ENCODE measurements at regions not wholly inside any gene's neighbourhood (a gene's known extent, or its start where the extent isn't known, plus 50 kb on each side); places are given as distances from the start of the nearest gene placed in this dataset.

DNA sequence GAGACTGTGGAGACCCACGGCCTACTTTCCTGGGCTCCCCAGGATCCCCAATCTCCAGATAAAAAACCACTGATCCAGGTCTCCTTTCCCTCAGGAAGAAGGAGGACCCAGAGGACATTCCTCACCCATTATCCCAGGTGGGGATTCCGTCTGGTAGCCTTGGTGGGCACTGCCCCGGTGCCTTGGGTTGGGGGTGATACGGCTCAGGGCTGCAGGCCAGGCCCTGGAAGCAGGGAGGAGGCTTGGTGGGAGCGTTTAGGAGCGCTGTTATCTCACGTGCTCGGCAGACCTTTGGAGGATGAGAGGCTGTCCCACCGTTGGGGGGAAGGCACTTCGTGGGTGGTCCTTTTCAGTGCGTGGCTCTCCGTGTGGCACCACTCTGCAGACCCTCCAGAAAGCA is 926.3 kb downstream of the BRD1 start:
- Histone ChIP-seq H3F3A (ENCODE audit: insufficient read depth, low read length) (no peaks in the 10 kb centered on the region), H3K27ac (ENCODE audit: low read length) (no peak overlapping the region), H3K79me2 (ENCODE audit: low read length) (no peaks in the 10 kb centered on the region), H3K27me3 (replicated peaks; ENCODE audit: insufficient read depth, low read length) (peaks cover 98% of the 10 kb centered on the region), H2AFZ (ENCODE audit: low read length) (no peak overlapping the region), H3K9ac (ENCODE audit: low read length) (no peak overlapping the region), H3K9me2 (replicated peaks; ENCODE audit: insufficient read depth, low read length) (no peaks in the 10 kb centered on the region), H3K9me3 (replicated peaks; ENCODE audit: insufficient read depth, low read length) (no peaks in the 10 kb centered on the region), H3K36me3 (replicated peaks; ENCODE audit: insufficient read depth, low read length) (no peaks in the 10 kb centered on the region), H3K4me3 (ENCODE audit: low read length) (no peak overlapping the region), H3K4me1 (ENCODE audit: low read length) (no peaks in the 10 kb centered on the region), H3K4me2 (ENCODE audit: low read depth, low read length) (no peak overlapping the region), H4K20me1 (ENCODE audit: insufficient read depth, low read length) (no peaks in the 10 kb centered on the region)
- TF ChIP-seq EZH2 (optimal IDR thresholded peaks at IDR 0.05; ENCODE audit: low read depth, low read length) (no peak), EZH2phosphoT487 (IDR thresholded peaks at IDR 0.05; ENCODE audit: low read length) (no peak)
- TF ChIP-seq, protein P1, sequence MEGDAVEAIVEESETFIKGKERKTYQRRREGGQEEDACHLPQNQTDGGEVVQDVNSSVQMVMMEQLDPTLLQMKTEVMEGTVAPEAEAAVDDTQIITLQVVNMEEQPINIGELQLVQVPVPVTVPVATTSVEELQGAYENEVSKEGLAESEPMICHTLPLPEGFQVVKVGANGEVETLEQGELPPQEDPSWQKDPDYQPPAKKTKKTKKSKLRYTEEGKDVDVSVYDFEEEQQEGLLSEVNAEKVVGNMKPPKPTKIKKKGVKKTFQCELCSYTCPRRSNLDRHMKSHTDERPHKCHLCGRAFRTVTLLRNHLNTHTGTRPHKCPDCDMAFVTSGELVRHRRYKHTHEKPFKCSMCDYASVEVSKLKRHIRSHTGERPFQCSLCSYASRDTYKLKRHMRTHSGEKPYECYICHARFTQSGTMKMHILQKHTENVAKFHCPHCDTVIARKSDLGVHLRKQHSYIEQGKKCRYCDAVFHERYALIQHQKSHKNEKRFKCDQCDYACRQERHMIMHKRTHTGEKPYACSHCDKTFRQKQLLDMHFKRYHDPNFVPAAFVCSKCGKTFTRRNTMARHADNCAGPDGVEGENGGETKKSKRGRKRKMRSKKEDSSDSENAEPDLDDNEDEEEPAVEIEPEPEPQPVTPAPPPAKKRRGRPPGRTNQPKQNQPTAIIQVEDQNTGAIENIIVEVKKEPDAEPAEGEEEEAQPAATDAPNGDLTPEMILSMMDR (IDR thresholded peaks at IDR 0.05; ENCODE audit: low read length): no peak
- no peak for DNase-seq

DNA sequence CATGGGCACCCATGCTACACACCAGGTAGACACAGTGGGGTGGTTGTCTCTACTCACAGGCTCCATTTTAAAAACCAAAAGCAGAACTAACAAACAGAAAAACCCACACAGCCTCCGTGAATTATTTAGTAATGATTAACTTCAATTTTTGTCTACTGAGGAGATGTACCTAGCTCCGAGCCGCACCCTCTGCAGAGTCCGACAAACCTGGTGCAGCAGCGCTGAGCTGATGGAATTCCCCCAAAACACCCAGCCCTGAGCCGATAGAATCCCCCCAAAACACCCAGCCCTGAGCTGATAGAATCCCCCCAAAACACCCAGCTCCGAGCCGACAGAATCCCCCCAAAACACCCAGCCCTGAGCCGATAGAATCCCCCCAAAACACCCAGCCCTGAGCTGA is 927.0 kb downstream of the BRD1 start:
- no peak overlapping the region for H3K9ac ChIP-seq (ENCODE audit: low read length)
- peaks cover 96% of the 10 kb centered on the region for H3K27me3 ChIP-seq (replicated peaks; ENCODE audit: insufficient read depth, low read length)
- no peak for DNase-seq
- no peaks in the 10 kb centered on the region for H3K9me3 ChIP-seq (replicated peaks; ENCODE audit: insufficient read depth, low read length)
- H3K4me1 ChIP-seq (ENCODE audit: low read length): no peaks in the 10 kb centered on the region
- no peaks in the 10 kb centered on the region for H3F3A ChIP-seq (ENCODE audit: insufficient read depth, low read length)
- H3K27ac ChIP-seq (ENCODE audit: low read length): no peak overlapping the region
- H2AFZ ChIP-seq (ENCODE audit: low read length): no peak overlapping the region
- H4K20me1 ChIP-seq (ENCODE audit: insufficient read depth, low read length): no peaks in the 10 kb centered on the region
- H3K9me2 ChIP-seq (replicated peaks; ENCODE audit: insufficient read depth, low read length): no peaks in the 10 kb centered on the region
- no peak overlapping the region for H3K4me3 ChIP-seq (ENCODE audit: low read length)
- H3K4me2 ChIP-seq (ENCODE audit: low read depth, low read length): no peak overlapping the region
- TF ChIP-seq EZH2 (optimal IDR thresholded peaks at IDR 0.05; ENCODE audit: low read depth, low read length) (no peak), EZH2phosphoT487 (IDR thresholded peaks at IDR 0.05; ENCODE audit: low read length) (no peak)
- TF ChIP-seq, protein P1 (IDR thresholded peaks at IDR 0.05; ENCODE audit: low read length): no peak
- no peaks in the 10 kb centered on the region for H3K36me3 ChIP-seq (replicated peaks; ENCODE audit: insufficient read depth, low read length)
- H3K79me2 ChIP-seq (ENCODE audit: low read length): no peaks in the 10 kb centered on the region

DNA sequence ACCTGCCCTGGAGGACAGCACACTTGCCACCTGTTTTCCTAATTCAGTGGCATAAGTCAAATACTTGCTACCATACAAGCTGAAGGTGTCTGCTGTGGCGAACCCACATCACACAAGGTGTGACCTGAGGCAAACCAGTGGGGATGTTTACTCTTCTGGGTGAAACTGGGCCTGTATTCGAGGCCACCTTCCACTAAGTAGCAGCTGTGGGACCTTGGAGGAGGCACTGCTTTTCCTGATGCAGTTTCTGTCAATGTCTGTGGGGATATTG is 927.4 kb downstream of the BRD1 start:
- H3K9me3 ChIP-seq (replicated peaks; ENCODE audit: insufficient read depth, low read length): no peaks in the 10 kb centered on the region
- H3K4me1 ChIP-seq (ENCODE audit: low read length): no peaks in the 10 kb centered on the region
- H3K27me3 ChIP-seq (replicated peaks; ENCODE audit: insufficient read depth, low read length): peaks cover 96% of the 10 kb centered on the region
- no peak overlapping the region for H3K4me3 ChIP-seq (ENCODE audit: low read length)
- H3K4me2 ChIP-seq (ENCODE audit: low read depth, low read length): no peak overlapping the region
- H3K79me2 ChIP-seq (ENCODE audit: low read length): no peaks in the 10 kb centered on the region
- H3K27ac ChIP-seq (ENCODE audit: low read length): no peak overlapping the region
- H3K9me2 ChIP-seq (replicated peaks; ENCODE audit: insufficient read depth, low read length): no peaks in the 10 kb centered on the region
- no peak for DNase-seq
- TF ChIP-seq, protein P1 (IDR thresholded peaks at IDR 0.05; ENCODE audit: low read length): no peak
- TF ChIP-seq EZH2phosphoT487 (IDR thresholded peaks at IDR 0.05; ENCODE audit: low read length) (no peak), EZH2 (optimal IDR thresholded peaks at IDR 0.05; ENCODE audit: low read depth, low read length) (no peak)
- H3F3A ChIP-seq (ENCODE audit: insufficient read depth, low read length): no peaks in the 10 kb centered on the region
- H2AFZ ChIP-seq (ENCODE audit: low read length): no peak overlapping the region
- H4K20me1 ChIP-seq (ENCODE audit: insufficient read depth, low read length): no peaks in the 10 kb centered on the region
- H3K9ac ChIP-seq (ENCODE audit: low read length): no peak overlapping the region
- H3K36me3 ChIP-seq (replicated peaks; ENCODE audit: insufficient read depth, low read length): no peaks in the 10 kb centered on the region

All from MM.1S (cell line).